GM18870 (cell line): ENCODE measurements at regions not wholly inside any gene's neighbourhood (a gene's known extent, or its start where the extent isn't known, plus 50 kb on each side); places are given as distances from the start of the nearest gene placed in this dataset.
"Not testable (repeated sequence)": the region's sequence is repeated elsewhere in the genome, so short reads cannot be mapped to it uniquely, and the experiment has no call there.

ENCODE experiments used
- ATAC-seq: cut with Tn5 transposase; IDR thresholded peaks from one replicate; pipeline ENCODE4 v1.9.1; 2021; ENCODE audit warnings: moderate library complexity; ENCODE audit not compliant: unreplicated experiment

GRCh38 chr2:17148407-17149145 is 369.7 kb downstream of the RAD51AP2 start:
- ATAC-seq = no peak

GRCh38 chr2:17146358-17146757 is 371.9 kb downstream of the RAD51AP2 start:
- ATAC-seq = no peak

- no peak for ATAC-seq
Measured at GRCh38 chr2:17136877-17137276, 381.4 kb downstream of the RAD51AP2 start.

- no peak for ATAC-seq
Measured at GRCh38 chr2:17136231-17136630, 382.0 kb downstream of the RAD51AP2 start.

- ATAC-seq = no peak
Measured at GRCh38 chr2:17135619-17136018, 382.6 kb downstream of the RAD51AP2 start.

- ATAC-seq = no peak
Measured at GRCh38 chr2:17133052-17133671, 385.1 kb downstream of the RAD51AP2 start.

GRCh38 chr2:17130627-17131026 is 387.6 kb downstream of the RAD51AP2 start:
- ATAC-seq = not testable (repeated sequence)

GRCh38 chr2:17125989-17126620 is 392.1 kb downstream of the RAD51AP2 start:
- ATAC-seq = no peak

- no peak for ATAC-seq
Measured at GRCh38 chr2:17124575-17125318, 393.5 kb downstream of the RAD51AP2 start.

GRCh38 chr2:17122887-17123501 is 395.2 kb downstream of the RAD51AP2 start:
- ATAC-seq = no peak

- no peak for ATAC-seq
Measured at GRCh38 chr2:17115466-17115865, 402.8 kb downstream of the RAD51AP2 start.

GRCh38 chr2:17115042-17115441 is 403.2 kb downstream of the RAD51AP2 start:
- ATAC-seq = no peak

- no peak for ATAC-seq
Measured at GRCh38 chr2:17107871-17108270, 410.4 kb downstream of the RAD51AP2 start.

GRCh38 chr2:17107151-17107550 is 411.1 kb downstream of the RAD51AP2 start:
- ATAC-seq = no peak

GRCh38 chr2:17106418-17106817 is 411.8 kb downstream of the RAD51AP2 start:
- no peak for ATAC-seq

- ATAC-seq = peak; percentile 65
Measured at GRCh38 chr2:17104454-17104853, 413.8 kb downstream of the RAD51AP2 start.

GRCh38 chr2:17101596-17101995 is 416.6 kb downstream of the RAD51AP2 start:
- no peak for ATAC-seq

GRCh38 chr2:17101091-17101490 is 417.1 kb downstream of the RAD51AP2 start:
- no peak for ATAC-seq

- no peak for ATAC-seq
Measured at GRCh38 chr2:17095340-17095739, 422.9 kb downstream of the RAD51AP2 start.

- ATAC-seq = no peak
Measured at GRCh38 chr2:17093712-17094111, 424.5 kb downstream of the RAD51AP2 start.

GRCh38 chr2:17086990-17087389 is 421.4 kb upstream of the CYRIA start:
- no peak for ATAC-seq
